AG04449 (cell line): ENCODE measurements at regions not wholly inside any gene's neighbourhood (a gene's known extent, or its start where the extent isn't known, plus 50 kb on each side); places are given as distances from the start of the nearest gene placed in this dataset.

Source experiments
- CTCF ChIA-PET: fragments of 350-600 bp; formaldehyde crosslinking; extraction: SDS; loops from one replicate; lab custom pipeline; 2021; ENCODE audit warnings: antibody characterized with exemption; lab: Yijun Ruan, JAX
- POLR2A ChIA-PET: fragments of 400-600, 350-600 bp; formaldehyde crosslinking; extraction: SDS; loops from one replicate; lab custom pipeline; 2020; ENCODE audit warnings: antibody characterized with exemption, inconsistent platforms; lab: Yijun Ruan, JAX
- DNase-seq: peaks from one replicate; pipeline ENCODE4 v3.0.0-alpha.2; 2010; ENCODE audit warnings: low read depth, low spot score
- H3K4me3 ChIP-seq: 2 replicates; pipeline ENCODE4 v1.5.1; 2011; ENCODE audit warnings: low read depth, mild to moderate bottlenecking, control low read depth, low read length
- TF ChIP-seq, protein P1 (sequence below): IDR thresholded peaks from one replicate; pipeline ENCODE4 v1.5.1; 2011; ENCODE audit warnings: mild to moderate bottlenecking, moderate library complexity, low read length, control low read depth, inconsistent platforms; ENCODE audit not compliant: insufficient read depth; ENCODE audit errors: missing control alignments

DNA sequence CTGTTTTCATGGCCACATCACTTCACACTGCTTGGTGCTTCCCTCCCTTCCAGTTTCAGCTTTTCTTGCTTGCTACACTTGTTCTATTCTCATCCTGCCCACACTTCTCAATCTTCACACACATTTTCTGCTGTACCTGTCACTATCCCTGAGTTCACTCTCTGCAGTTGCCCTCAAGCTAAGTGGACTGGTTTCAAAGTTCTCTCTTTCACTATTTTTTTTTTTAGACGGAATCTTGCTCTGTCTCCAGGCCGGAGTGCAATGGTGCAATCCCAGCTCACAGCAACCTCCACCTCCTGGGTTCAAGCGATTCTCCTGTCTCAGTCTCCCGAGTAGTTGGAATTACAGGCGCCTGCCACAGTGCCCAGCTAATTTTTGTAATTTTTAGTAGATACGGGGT, 130.6 kb upstream of the FAM83B start:
- H3K4me3 ChIP-seq: no peak overlapping the region
- DNase-seq: no peak
- ChIA-PET CTCF (interaction anchor here (0.7 to 6.4 kb wide), 8 partner anchors 9 to 730 kb away, joined by 3 to 58 read pairs (median 24); no protein-coding TSS in a partner anchor), POLR2A (no interaction called here)
- TF ChIP-seq, protein P1, sequence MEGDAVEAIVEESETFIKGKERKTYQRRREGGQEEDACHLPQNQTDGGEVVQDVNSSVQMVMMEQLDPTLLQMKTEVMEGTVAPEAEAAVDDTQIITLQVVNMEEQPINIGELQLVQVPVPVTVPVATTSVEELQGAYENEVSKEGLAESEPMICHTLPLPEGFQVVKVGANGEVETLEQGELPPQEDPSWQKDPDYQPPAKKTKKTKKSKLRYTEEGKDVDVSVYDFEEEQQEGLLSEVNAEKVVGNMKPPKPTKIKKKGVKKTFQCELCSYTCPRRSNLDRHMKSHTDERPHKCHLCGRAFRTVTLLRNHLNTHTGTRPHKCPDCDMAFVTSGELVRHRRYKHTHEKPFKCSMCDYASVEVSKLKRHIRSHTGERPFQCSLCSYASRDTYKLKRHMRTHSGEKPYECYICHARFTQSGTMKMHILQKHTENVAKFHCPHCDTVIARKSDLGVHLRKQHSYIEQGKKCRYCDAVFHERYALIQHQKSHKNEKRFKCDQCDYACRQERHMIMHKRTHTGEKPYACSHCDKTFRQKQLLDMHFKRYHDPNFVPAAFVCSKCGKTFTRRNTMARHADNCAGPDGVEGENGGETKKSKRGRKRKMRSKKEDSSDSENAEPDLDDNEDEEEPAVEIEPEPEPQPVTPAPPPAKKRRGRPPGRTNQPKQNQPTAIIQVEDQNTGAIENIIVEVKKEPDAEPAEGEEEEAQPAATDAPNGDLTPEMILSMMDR: no peak

- ChIA-PET POLR2A (no interaction called here), CTCF (interaction anchor here (1.0 to 6.4 kb wide), 21 partner anchors 9 to 730 kb away, joined by 3 to 58 read pairs (median 13); no protein-coding TSS in a partner anchor)
- H3K4me3 ChIP-seq: no peak overlapping the region
- DNase-seq: no peak
- TF ChIP-seq, protein P1: no peak
Observed at GRCh38 chr6:54716877-54717276, 129.7 kb upstream of the FAM83B start.

DNA sequence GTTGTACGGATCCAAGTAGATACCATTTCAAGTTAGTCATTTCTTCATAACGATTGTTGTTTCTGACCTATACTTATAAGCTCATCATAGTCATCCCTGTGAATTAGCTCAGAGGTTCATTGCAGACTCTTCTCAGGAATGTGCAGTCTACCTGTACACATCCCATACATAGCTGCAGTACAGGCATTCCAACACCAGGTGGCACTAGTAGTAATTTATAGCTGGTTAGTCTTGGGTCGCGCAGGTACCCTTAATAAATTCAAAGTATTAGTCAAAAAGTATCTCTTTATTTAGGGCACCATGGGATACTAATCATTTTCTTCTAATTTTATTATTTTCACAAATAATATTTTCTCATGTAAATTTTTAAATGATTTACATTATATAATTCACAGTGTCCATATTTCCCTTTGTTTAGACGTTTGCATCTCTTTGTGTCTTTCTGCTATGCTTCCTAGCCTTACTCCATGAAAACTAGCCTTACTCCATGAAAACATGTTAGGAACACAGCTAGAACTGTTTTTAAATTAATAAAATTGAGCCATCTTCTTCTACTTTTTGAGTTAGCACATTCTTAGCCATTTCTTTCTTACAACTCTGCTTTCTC, 128.6 kb upstream of the FAM83B start:
- DNase-seq: no peak

DNA sequence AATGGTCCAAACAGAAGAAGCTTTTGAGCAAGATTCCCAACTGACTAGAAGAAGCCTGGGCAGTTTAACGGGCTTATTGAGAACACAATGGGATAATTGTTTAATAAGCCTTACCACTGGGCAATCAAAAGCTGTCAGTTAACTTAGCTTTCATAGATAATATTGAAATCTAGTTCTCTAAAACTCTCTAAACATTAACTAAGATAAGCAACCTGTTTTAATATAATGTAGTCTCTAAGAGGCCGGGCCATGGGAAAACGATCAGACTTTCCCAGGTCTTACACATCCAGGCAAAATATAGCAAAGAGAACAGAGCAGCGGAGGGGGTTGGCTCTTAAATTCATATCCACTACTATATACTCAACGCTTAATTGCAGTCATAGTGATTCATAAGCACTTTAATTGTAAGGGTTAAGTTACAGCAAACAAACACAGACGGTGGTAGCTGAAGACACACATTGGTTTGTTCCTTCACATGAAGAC, 128.0 kb upstream of the FAM83B start:
- ChIA-PET CTCF (interaction anchor here (0.6 to 6.4 kb wide), 41 partner anchors 11 to 747 kb away, joined by 3 to 58 read pairs (median 5); no protein-coding TSS in a partner anchor), POLR2A (no interaction called here)
- DNase-seq: no peak
- TF ChIP-seq, protein P1: no peak
- no peak overlapping the region for H3K4me3 ChIP-seq

More for the DNA sequence above, 128.6 kb upstream of the FAM83B start:
- TF ChIP-seq, protein P1: peak; percentile 79
- CTCF ChIA-PET: interaction anchor here (0.6 to 6.4 kb wide), 46 partner anchors 11 to 746 kb away, joined by 3 to 58 read pairs (median 4); no protein-coding TSS in a partner anchor
- H3K4me3 ChIP-seq: no peak overlapping the region
- POLR2A ChIA-PET: no interaction called here

DNA sequence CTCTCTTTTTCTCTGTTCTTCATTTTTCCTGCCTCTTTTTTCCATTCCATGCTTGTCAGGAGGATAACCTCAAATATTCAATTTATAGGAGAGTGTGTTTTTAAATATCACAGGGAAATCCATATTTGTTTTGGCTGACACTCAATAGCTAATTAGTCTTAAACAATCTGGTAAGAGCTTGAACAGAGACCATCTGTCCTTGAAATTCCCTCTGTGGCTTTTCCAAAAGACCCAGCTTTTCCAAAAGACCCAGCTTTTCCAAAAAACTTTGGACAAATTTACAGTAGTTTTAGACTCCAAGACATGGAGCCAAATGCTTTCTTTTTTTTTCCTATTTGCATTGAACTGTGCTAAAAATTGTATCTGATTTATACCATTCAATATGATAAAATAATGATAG, 127.4 kb upstream of the FAM83B start:
- TF ChIP-seq, protein P1: no peak
- H3K4me3 ChIP-seq: no peak overlapping the region
- DNase-seq: no peak
- POLR2A ChIA-PET: no interaction called here
- CTCF ChIA-PET: interaction anchor here (1.0 to 6.4 kb wide), 19 partner anchors 12 to 748 kb away, joined by 3 to 58 read pairs (median 14); no protein-coding TSS in a partner anchor

- ChIA-PET CTCF (interaction anchor here (1.2 to 6.4 kb wide), 14 partner anchors 12 to 733 kb away, joined by 3 to 58 read pairs (median 20); no protein-coding TSS in a partner anchor), POLR2A (no interaction called here)
- no peak overlapping the region for H3K4me3 ChIP-seq
- TF ChIP-seq, protein P1: no peak
- no peak for DNase-seq
Observed at GRCh38 chr6:54719633-54720032, 126.9 kb upstream of the FAM83B start.
